ENCODE measurements at regions not wholly inside any gene's neighbourhood (a gene's known extent, or its start where the extent isn't known, plus 50 kb on each side); places are given as distances from the start of the nearest gene placed in this dataset.

- no CpG with 5 or more reads among the region's 6 CpGs for WGBS (ENCODE audit: extremely low coverage, insufficient read length, low lambda C conversion rate)
- no peak overlapping the region for H2AK5ac ChIP-seq (ENCODE audit: insufficient read length, low read length)
- H3K23ac ChIP-seq (ENCODE audit: insufficient read length, low read depth, low read length): no peak overlapping the region
- H3K4ac ChIP-seq (ENCODE audit: low read depth, low read length): no peak overlapping the region
- no peak overlapping the region for H2AFZ ChIP-seq (ENCODE audit: low read length)
- H3K9me3 ChIP-seq (ENCODE audit: control insufficient read depth, low read depth, low read length): peaks cover 10% of the 10 kb centered on the region
- TF ChIP-seq, protein P1, sequence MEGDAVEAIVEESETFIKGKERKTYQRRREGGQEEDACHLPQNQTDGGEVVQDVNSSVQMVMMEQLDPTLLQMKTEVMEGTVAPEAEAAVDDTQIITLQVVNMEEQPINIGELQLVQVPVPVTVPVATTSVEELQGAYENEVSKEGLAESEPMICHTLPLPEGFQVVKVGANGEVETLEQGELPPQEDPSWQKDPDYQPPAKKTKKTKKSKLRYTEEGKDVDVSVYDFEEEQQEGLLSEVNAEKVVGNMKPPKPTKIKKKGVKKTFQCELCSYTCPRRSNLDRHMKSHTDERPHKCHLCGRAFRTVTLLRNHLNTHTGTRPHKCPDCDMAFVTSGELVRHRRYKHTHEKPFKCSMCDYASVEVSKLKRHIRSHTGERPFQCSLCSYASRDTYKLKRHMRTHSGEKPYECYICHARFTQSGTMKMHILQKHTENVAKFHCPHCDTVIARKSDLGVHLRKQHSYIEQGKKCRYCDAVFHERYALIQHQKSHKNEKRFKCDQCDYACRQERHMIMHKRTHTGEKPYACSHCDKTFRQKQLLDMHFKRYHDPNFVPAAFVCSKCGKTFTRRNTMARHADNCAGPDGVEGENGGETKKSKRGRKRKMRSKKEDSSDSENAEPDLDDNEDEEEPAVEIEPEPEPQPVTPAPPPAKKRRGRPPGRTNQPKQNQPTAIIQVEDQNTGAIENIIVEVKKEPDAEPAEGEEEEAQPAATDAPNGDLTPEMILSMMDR (conservative IDR thresholded peaks at IDR 0.05): no peak
- H3K79me2 ChIP-seq (ENCODE audit: insufficient read depth, low read length): no peaks in the 10 kb centered on the region
- no peaks in the 10 kb centered on the region for H3K79me1 ChIP-seq (ENCODE audit: insufficient read depth, low read depth, low read length, poor library complexity, severe bottlenecking)
- H3K4me1 ChIP-seq (ENCODE audit: insufficient read depth, low read length): no peaks in the 10 kb centered on the region
- no peak overlapping the region for H4K8ac ChIP-seq (replicated peaks; ENCODE audit: insufficient read length, low read depth, low read length)
- H2BK12ac ChIP-seq (ENCODE audit: insufficient read length, low read depth, low read length): no peak overlapping the region
- H4K91ac ChIP-seq (ENCODE audit: insufficient read length, low read depth, low read length): no peak overlapping the region
- H2BK120ac ChIP-seq (ENCODE audit: low read depth, low read length, poor library complexity, severe bottlenecking): no peak overlapping the region
- no peak overlapping the region for H3K27ac ChIP-seq (ENCODE audit: insufficient read length, low read depth, low read length)
- H3K4me1 Mint-ChIP-seq: peaks cover 13 to 16% of the 10 kb centered on the region in 2 experiments
- DNase-seq: no peak
- H2BK20ac ChIP-seq (ENCODE audit: low read depth, low read length, poor library complexity, severe bottlenecking): no peak overlapping the region
- H3K4me3 Mint-ChIP-seq: no peak overlapping the region
- H2BK15ac ChIP-seq (ENCODE audit: low read depth, low read length): no peak overlapping the region
- no peak overlapping the region for H3K4me2 ChIP-seq (ENCODE audit: insufficient read depth, insufficient read length, low read length)
- peaks cover 17 to 18% of the 10 kb centered on the region in 2 experiments for H3K9me3 Mint-ChIP-seq
- no peak overlapping the region for H3K27ac Mint-ChIP-seq
- no peak overlapping the region for H3K14ac ChIP-seq (ENCODE audit: insufficient read depth, low read length)
- peaks cover 2% of the 10 kb centered on the region for H4K20me1 ChIP-seq (ENCODE audit: control insufficient read depth, insufficient read depth, insufficient read length)
- H3K23me2 ChIP-seq (ENCODE audit: insufficient read length, low read depth, low read length, poor library complexity, severe bottlenecking): no peaks in the 10 kb centered on the region
- no peak overlapping the region for H3T11ph ChIP-seq (ENCODE audit: low read length)
- no peak overlapping the region for H3K9ac ChIP-seq (ENCODE audit: extremely low read depth, insufficient read length, low read length)
- no peak overlapping the region for H3K56ac ChIP-seq (ENCODE audit: insufficient read length, low read depth, low read length)
- no peaks in the 10 kb centered on the region for H3K27me3 ChIP-seq (ENCODE audit: insufficient read depth, low read length)
- no peak overlapping the region for H3K18ac ChIP-seq (ENCODE audit: insufficient read length, low read depth, low read length)
- no peak overlapping the region for H4K5ac ChIP-seq (ENCODE audit: insufficient read length, low read depth, low read length)
- H2BK5ac ChIP-seq (ENCODE audit: insufficient read length, low read length): no peak overlapping the region
- peaks cover 19 to 22% (median 20%) of the 10 kb centered on the region in 3 experiments for H3K36me3 Mint-ChIP-seq (ENCODE audit: insufficient read depth in 1 of 3, low read depth in 3 of 3)
- no peaks in the 10 kb centered on the region for H3K27me3 Mint-ChIP-seq (ENCODE audit: low read depth)
Observed at GRCh38 chr21:31489014-31489413, 145.0 kb upstream of the TIAM1 start.
